Natural killer cell treated with Interleukin-12 subunit alpha and Interleukin-12 subunit beta and Interleukin-15 and Interleukin-18, amount 100 ng/mL, for 72 hours (primary cell): ENCODE measurements at regions not wholly inside any gene's neighbourhood (a gene's known extent, or its start where the extent isn't known, plus 50 kb on each side); places are given as distances from the start of the nearest gene placed in this dataset.

Experiments used
- ATAC-seq, 2 donors: fragments of 150-1000 bp; cut with Tn5 transposase in 1 of 2; sonication (Bioruptor Pico), chemical (Tn5 transposase) in 1 of 2; 2 replicates each; pipeline ENCODE4 v1.10.0; 2021
- DNase-seq: peaks from one replicate; pipeline ENCODE4 v3.0.0; 2022; ENCODE audit warnings: low spot score
- H3K27ac Mint-ChIP-seq, 2 donors: 1 replicate in 1 of 2; 2 replicates in 1 of 2; pipeline ENCODE4 v1.8.0; 2022; ENCODE audit warnings: mixed read lengths in 2 of 2, mild to moderate bottlenecking in 1 of 2, moderate library complexity in 1 of 2
- H3K27me3 Mint-ChIP-seq, 2 donors: 1 replicate in 1 of 2; 2 replicates in 1 of 2; pipeline ENCODE4 v1.8.0; 2022; ENCODE audit warnings: mixed read lengths in 2 of 2
- H3K36me3 Mint-ChIP-seq: one replicate; pipeline ENCODE4 v1.8.0; 2022; ENCODE audit warnings: mixed read lengths
- H3K4me1 Mint-ChIP-seq, 2 donors: 1 replicate in 1 of 2; 2 replicates in 1 of 2; pipeline ENCODE4 v1.8.0; 2022; ENCODE audit warnings: low read depth in 2 of 2, mixed read lengths in 2 of 2, mild to moderate bottlenecking in 1 of 2
- H3K4me3 Mint-ChIP-seq: one replicate; pipeline ENCODE4 v1.8.0; 2022; ENCODE audit warnings: mixed read lengths
- H3K9me3 Mint-ChIP-seq: 2 replicates; pipeline ENCODE4 v1.8.0; 2022; ENCODE audit warnings: mixed read lengths

DNA sequence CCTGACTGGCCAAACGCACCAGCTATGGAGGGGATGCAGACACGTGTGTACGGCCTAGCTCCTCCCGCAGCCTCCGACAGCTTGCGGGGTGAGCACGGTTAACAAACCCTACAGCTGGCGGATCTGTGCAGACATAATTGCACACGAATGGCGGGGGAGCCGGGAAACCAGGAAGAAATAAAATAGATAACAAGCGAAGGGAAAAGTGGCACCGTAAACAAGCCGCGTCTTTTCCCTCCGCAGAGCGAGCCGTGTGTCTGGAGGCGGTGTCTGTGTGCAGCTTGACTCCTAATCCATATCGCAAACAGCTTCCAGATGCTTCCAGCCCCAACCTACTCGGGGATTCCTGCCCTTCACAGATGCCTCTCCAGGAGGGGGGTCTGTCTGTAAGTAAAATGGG is 853.1 kb upstream of the SALL3 start:
- peaks cover 0 to 6% of the 10 kb centered on the region in 2 donors for H3K27me3 Mint-ChIP-seq
- H3K4me1 Mint-ChIP-seq: peaks cover 0 to 2% of the 10 kb centered on the region in 2 donors
- ATAC-seq (no peak), DNase-seq (no peak)
- peaks cover 11% of the 10 kb centered on the region for H3K9me3 Mint-ChIP-seq
- H3K27ac Mint-ChIP-seq: no peak overlapping the region
- H3K36me3 Mint-ChIP-seq: peaks cover 12% of the 10 kb centered on the region
- no peak overlapping the region for H3K4me3 Mint-ChIP-seq

DNA sequence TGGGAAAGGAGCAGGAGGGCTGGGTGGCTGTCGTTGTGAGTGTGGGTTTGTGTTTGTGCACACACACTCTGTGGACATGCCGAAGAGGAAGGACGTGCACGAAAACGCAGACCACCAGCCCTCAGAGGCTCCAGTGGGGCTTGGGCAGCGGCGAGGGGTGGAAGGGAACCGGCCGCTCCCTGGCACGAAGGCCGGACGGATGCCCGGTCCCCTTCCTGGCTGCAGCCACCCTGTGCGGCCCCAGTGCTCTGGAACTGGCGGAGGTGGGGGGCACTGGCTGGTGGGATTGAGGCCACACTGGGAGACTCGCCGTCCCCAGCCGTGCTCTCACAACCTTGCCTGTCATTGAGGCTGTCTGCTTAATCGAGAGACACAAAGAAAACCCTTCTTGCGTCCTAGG is 852.6 kb upstream of the SALL3 start:
- Mint-ChIP-seq H3K36me3 (peaks cover 12% of the 10 kb centered on the region), H3K9me3 (peaks cover 10% of the 10 kb centered on the region), H3K4me3 (no peak overlapping the region), H3K4me1 (peaks cover 0 to 2% of the 10 kb centered on the region in 2 donors), H3K27me3 (peaks cover 0 to 6% of the 10 kb centered on the region in 2 donors), H3K27ac (no peak overlapping the region)
- no peak for DNase-seq
- ATAC-seq: no peak

GRCh38 chr18:78128004-78128403 is 851.6 kb upstream of the SALL3 start:
- Mint-ChIP-seq H3K36me3 (peaks cover 12% of the 10 kb centered on the region), H3K4me3 (no peak overlapping the region), H3K27me3 (peaks cover 0 to 6% of the 10 kb centered on the region in 2 donors), H3K27ac (no peak overlapping the region), H3K9me3 (peaks cover 10% of the 10 kb centered on the region), H3K4me1 (peaks cover 0 to 2% of the 10 kb centered on the region in 2 donors)
- no peak for DNase-seq
- no peak for ATAC-seq

GRCh38 chr18:78129260-78129659 is 850.4 kb upstream of the SALL3 start:
- peaks cover 0 to 2% of the 10 kb centered on the region in 2 donors for H3K4me1 Mint-ChIP-seq
- peaks cover 10% of the 10 kb centered on the region for H3K9me3 Mint-ChIP-seq
- H3K27me3 Mint-ChIP-seq: peaks cover 0 to 6% of the 10 kb centered on the region in 2 donors
- no peak overlapping the region for H3K4me3 Mint-ChIP-seq
- no peak for ATAC-seq
- no peak for DNase-seq
- H3K36me3 Mint-ChIP-seq: peaks cover 12% of the 10 kb centered on the region
- no peak overlapping the region for H3K27ac Mint-ChIP-seq

- Mint-ChIP-seq H3K9me3 (peaks cover 7% of the 10 kb centered on the region), H3K4me1 (peaks cover 0 to under 1% of the 10 kb centered on the region in 2 donors), H3K27ac (no peak overlapping the region), H3K4me3 (no peak overlapping the region), H3K36me3 (peaks cover 8% of the 10 kb centered on the region), H3K27me3 (peaks cover 0 to 6% of the 10 kb centered on the region in 2 donors)
- peak in 1 of 2 donors; percentile 28 for ATAC-seq
- DNase-seq: no peak
Measured at GRCh38 chr18:78130232-78131195, 849.1 kb upstream of the SALL3 start.

DNA sequence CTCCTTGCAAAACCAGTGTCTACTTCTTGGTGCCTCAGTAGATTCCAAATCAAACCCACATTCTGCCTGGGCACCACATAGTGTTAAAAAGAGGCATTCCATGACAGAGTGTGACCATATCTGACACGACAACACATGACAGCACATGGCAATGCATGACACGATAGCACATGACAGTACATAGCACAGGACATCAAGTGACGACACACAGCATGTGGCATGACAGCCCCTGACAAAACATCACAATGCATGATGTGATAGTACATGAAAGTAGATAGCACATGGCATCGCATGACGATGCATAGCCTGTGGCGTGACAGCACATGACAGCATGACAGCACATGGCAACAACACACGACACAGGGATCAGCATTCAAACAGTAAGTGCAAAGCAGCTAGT is 845.9 kb upstream of the SALL3 start:
- H3K27me3 Mint-ChIP-seq: peaks cover 7 to 14% of the 10 kb centered on the region in 2 donors
- no peak overlapping the region for H3K4me3 Mint-ChIP-seq
- DNase-seq (no peak), ATAC-seq (no peak)
- H3K27ac Mint-ChIP-seq: no peak overlapping the region
- no peaks in the 10 kb centered on the region for H3K36me3 Mint-ChIP-seq
- H3K4me1 Mint-ChIP-seq: no peaks in the 10 kb centered on the region
- no peaks in the 10 kb centered on the region for H3K9me3 Mint-ChIP-seq

DNA sequence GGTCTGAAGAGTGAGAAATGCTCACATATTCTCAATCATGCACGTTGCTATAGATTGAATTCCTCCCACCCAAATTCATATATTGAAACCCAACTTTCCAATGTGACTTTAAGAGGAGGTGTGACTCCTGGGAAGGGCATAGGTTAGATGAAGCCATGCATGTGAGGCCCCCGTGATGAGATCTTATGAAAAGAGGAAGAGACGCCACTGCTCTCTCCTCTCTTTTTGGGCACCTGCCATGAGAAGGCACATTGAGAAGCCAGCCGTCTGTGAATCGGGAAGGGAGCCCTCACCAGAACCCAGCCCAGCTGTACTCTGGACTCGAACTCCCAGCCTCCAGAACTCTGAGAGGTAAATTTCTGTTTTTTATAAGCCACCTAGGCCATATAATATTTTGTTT is 842.6 kb upstream of the SALL3 start:
- no peaks in the 10 kb centered on the region for H3K4me1 Mint-ChIP-seq
- ATAC-seq (no peak), DNase-seq (no peak)
- no peak overlapping the region for H3K4me3 Mint-ChIP-seq
- no peaks in the 10 kb centered on the region for H3K9me3 Mint-ChIP-seq
- no peaks in the 10 kb centered on the region for H3K36me3 Mint-ChIP-seq
- peaks cover 14 to 19% of the 10 kb centered on the region in 2 donors for H3K27me3 Mint-ChIP-seq
- H3K27ac Mint-ChIP-seq: no peak overlapping the region

DNA sequence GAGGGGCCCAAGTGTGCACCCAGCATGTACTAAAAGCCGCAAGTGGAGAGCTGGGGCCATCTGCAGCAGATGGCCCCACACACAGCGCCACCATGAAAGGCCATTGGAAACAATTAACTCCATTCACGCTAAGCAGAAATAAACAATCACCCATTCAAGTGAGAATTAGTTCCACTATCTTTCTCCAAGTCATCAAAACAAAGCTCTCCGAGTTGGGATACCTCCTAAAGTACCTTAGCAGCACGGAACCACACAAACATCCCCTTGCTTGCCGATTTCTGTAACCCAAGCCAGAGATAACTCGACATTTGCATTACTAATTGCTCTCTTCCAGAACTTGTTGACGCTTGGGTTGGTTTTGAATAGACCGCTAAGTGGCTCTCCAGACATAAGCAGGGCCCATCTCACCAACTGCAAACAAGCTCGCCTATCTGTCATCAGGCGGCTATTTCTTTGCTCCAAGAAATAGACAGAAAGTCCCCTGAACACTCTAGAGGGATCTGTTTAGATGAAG is 840.6 kb upstream of the SALL3 start:
- Mint-ChIP-seq H3K9me3 (no peaks in the 10 kb centered on the region), H3K27ac (no peak overlapping the region), H3K4me1 (no peaks in the 10 kb centered on the region), H3K27me3 (peaks cover 14 to 19% of the 10 kb centered on the region in 2 donors), H3K36me3 (no peaks in the 10 kb centered on the region), H3K4me3 (no peak overlapping the region)
- DNase-seq (no peak), ATAC-seq (no peak)

- Mint-ChIP-seq H3K4me3 (no peak overlapping the region), H3K27me3 (peaks cover 14 to 19% of the 10 kb centered on the region in 2 donors), H3K36me3 (no peaks in the 10 kb centered on the region), H3K27ac (no peak overlapping the region), H3K4me1 (no peaks in the 10 kb centered on the region), H3K9me3 (no peaks in the 10 kb centered on the region)
- ATAC-seq (no peak), DNase-seq (no peak)
Measured at GRCh38 chr18:78140294-78140693, 839.3 kb upstream of the SALL3 start.

- Mint-ChIP-seq H3K36me3 (no peaks in the 10 kb centered on the region), H3K27ac (no peak overlapping the region), H3K9me3 (no peaks in the 10 kb centered on the region), H3K4me1 (no peaks in the 10 kb centered on the region), H3K27me3 (peaks cover 0 to 2% of the 10 kb centered on the region in 2 donors), H3K4me3 (no peak overlapping the region)
- DNase-seq (no peak), ATAC-seq (no peak)
Measured at GRCh38 chr18:78144669-78145068, 834.9 kb upstream of the SALL3 start.

DNA sequence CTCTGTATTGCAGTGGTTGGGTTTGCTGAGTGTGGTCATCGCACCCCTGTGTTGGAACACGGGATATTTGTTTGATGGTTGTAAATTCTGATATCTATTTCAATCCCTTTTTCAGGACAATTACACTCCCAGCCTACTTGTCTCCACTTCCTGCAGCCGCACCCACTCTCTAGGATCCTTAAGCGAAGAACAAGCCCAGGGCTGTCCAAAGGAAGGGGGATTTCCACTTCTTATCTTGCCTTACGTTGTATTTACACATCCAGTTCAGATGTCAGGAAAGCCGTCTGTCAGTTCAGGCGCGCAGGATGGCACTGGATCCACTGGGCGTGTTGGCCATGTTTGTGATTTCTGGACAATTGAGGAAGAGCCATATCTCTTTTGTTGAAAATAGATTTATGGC is 834.5 kb upstream of the SALL3 start:
- no peaks in the 10 kb centered on the region for H3K36me3 Mint-ChIP-seq
- no peaks in the 10 kb centered on the region for H3K27me3 Mint-ChIP-seq
- no peaks in the 10 kb centered on the region for H3K4me1 Mint-ChIP-seq
- no peaks in the 10 kb centered on the region for H3K9me3 Mint-ChIP-seq
- DNase-seq: no peak
- no peak overlapping the region for H3K4me3 Mint-ChIP-seq
- no peak for ATAC-seq
- no peak overlapping the region for H3K27ac Mint-ChIP-seq

- no peak overlapping the region for H3K4me3 Mint-ChIP-seq
- H3K4me1 Mint-ChIP-seq: no peaks in the 10 kb centered on the region
- ATAC-seq (no peak), DNase-seq (no peak)
- no peaks in the 10 kb centered on the region for H3K27me3 Mint-ChIP-seq
- H3K9me3 Mint-ChIP-seq: no peaks in the 10 kb centered on the region
- H3K36me3 Mint-ChIP-seq: no peaks in the 10 kb centered on the region
- no peak overlapping the region for H3K27ac Mint-ChIP-seq
Measured at GRCh38 chr18:78146136-78147085, 833.2 kb upstream of the SALL3 start.

- Mint-ChIP-seq H3K27me3 (no peaks in the 10 kb centered on the region), H3K4me3 (no peak overlapping the region), H3K9me3 (no peaks in the 10 kb centered on the region), H3K36me3 (no peaks in the 10 kb centered on the region), H3K27ac (no peak overlapping the region), H3K4me1 (no peaks in the 10 kb centered on the region)
- no peak for ATAC-seq
- DNase-seq: no peak
Measured at GRCh38 chr18:78150590-78150989, 829.0 kb upstream of the SALL3 start.
